ENCODE measurements at regions not wholly inside any gene's neighbourhood (a gene's known extent, or its start where the extent isn't known, plus 50 kb on each side); places are given as distances from the start of the nearest gene placed in this dataset.
"Not testable (repeated sequence)": the region's sequence is repeated elsewhere in the genome, so short reads cannot be mapped to it uniquely, and the experiment has no call there.

DNA sequence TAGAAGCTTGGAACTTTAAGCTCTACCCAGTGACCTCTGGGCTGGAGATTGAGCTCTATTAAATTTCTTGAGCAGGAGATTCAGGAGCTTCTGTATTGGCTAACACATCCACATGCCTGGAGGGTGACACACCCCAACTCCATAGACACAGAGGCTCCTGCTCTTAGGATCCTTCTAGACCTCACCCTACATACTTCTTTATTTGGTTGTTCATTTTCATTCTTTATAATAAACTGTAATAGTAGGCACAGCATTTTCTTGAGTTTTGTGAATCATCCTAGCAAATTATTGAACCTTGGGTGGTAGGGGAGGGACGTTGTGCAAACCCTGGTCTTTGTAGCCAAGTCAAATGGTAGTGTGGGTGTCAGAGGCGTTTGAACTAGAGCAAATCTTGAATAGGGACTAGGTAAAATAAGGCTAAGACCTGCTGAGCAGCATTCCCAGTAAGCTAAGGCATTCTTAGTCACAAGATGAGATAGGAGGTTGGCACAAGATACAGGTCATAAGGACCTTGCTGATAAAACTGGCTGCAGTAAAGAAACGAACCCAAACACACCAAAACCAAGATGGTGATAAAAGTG is 323.8 kb upstream of the GALNT5 start:
- no peak for DNase-seq (ENCODE audit: low spot score)

GRCh38 chr2:156935616-156936015 is 321.9 kb upstream of the GALNT5 start:
- DNase-seq (ENCODE audit: low spot score), result no peak

DNA sequence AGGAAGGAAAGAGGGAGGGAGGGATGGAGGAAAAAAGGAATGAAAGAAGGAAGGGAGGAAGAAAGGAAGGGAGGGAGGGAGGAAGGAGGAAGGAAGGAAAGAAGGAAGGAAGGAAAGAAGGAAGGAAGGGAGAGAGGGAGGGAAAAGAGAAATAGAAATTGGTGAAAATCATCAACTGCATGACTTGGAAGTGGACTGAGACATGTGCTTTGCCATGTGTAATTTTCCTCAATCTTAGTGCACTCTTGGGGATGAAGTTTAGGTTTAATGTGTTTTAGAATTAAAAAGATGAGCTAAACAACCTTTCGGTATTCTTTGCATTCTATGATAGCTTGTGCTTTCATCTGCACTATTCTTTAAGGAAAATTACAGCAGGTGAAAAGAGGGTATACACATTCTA is 320.1 kb upstream of the GALNT5 start:
- no peak for DNase-seq (ENCODE audit: low spot score)

- no peak for DNase-seq (ENCODE audit: low spot score)
Measured at GRCh38 chr2:156944871-156945270, 312.6 kb upstream of the GALNT5 start.

DNA sequence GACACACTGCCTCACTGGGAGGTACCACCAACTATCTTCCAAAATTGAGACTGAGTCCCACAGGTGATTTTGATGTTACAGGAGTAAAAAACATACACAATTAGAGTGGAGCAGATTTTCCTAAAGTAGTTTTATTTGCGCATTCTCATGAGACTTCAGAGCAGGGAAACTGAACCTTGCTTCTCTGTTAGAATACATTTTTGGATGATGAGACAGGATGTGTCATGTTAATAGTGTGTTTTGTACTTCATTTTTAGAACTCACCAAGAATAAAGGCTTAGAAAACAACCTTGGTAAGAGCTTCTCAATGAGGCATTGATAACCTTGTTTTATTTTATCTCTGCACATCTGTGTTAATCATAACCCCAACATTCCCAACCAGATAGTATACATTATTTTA is 310.2 kb upstream of the GALNT5 start:
- DNase-seq (ENCODE audit: low spot score), result no peak

DNA sequence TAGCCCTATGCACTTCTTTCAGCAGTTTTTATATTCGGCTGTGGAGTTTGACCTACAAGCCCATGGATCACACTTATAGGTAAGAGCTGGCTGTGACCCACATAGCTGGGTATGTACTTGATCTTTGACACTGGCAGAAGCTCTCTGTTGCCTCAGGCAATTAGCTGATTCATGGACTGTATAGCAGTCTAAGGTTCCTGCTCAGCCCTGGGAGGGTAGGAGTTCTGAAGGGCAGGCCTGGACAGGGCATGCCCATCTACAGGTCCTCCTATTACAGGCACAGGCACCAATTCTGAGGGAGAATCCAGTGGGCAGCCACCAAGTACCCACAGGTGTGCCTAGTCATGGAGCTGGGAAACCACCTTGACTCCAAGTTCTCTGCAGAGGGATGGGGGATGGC is 301.8 kb upstream of the GALNT5 start:
- no peak for DNase-seq (ENCODE audit: low spot score)

DNA sequence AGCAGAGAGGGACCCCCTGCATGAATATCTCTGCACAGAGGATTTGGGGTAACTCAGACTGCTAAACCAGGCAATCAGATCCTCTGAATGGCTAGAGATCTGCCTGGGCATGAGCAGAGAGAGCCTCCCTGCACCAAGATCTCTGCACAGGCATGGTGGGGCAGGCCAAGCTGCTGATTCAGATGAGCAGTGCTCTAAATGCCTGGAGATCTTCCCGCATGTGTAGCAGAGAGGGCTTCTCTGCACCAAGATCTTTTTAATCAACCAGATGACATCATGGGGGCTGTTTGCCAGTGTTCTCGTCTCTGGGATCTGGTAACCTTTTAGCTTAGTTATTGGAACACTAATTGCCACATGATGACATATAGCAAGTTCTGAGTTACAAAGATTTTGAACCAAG is 301.3 kb upstream of the GALNT5 start:
- no peak for DNase-seq (ENCODE audit: low spot score)

DNA sequence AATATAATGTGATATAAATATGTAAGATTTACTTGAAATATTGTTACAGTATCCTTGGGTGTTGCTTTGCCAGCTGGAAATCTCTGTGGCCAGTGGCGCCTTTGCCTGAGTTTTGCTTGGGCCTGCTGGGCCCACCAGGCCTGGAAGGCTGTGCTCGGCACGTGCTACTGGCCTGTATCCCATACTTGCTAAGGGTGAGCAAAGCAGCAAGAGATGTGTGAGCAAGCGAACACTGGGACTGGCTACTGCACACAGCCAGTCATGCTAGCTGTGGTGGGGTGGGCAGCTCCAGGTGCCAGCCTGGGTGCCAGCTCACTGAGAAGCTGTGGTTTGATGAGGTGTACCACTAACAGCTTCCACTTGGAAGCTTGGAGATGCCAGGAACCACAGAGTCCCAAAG is 299.1 kb upstream of the GALNT5 start:
- no peak for DNase-seq (ENCODE audit: low spot score)

DNA sequence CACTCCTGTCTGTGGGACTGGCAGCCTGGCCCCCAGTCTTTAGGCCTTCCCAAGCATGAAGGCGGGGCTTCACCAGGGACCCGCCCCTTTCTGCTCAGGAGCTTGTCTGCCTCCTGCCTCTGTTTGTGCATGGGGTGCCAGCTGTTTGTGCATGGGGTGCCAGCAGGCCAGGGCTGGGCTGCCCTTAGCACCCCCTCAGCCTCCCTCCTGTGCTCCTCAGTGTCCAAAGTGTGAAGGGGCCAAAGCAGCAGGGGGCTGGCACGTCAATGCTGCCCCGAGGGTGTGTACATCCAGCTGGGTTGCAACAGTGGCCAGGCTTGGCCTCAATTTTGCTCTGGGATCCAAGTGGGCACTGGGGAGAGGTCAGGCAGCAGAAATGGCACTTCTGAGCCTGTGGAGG is 298.0 kb upstream of the GALNT5 start:
- DNase-seq (ENCODE audit: low spot score), result no peak

GRCh38 chr2:156982615-156983014 is 274.9 kb upstream of the GALNT5 start:
- no peak for DNase-seq (ENCODE audit: low spot score)

DNA sequence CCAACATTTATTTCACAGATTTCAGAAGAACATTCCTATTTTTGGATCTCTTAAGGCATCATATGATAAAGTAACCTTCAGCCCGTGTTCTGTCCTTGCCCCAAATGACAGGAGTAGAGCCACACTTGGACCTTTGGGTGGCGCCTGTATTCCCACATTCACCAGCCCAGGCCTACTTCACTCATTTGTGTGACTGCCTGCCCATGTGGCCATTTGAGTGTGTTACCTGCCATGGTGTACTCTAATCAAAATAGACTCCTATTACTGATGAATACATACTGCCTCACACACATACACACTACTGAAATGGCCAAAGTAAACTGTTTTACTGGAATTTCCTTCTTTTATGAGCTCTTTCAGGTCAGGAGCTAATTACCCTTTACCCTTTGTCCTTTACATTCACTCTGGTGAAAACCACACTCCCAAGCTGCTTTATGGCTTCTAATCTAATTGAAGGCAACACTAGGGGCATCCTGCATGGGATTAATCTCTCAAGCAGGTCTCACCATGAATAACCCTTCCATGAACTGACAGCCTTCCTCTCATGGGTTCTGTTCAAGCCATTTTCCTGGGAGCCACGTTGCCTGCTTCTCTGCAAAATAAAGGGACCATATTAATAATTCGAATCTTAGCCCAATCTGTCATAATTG is 271.0 kb upstream of the GALNT5 start:
- no peak for DNase-seq (ENCODE audit: low spot score)

DNA sequence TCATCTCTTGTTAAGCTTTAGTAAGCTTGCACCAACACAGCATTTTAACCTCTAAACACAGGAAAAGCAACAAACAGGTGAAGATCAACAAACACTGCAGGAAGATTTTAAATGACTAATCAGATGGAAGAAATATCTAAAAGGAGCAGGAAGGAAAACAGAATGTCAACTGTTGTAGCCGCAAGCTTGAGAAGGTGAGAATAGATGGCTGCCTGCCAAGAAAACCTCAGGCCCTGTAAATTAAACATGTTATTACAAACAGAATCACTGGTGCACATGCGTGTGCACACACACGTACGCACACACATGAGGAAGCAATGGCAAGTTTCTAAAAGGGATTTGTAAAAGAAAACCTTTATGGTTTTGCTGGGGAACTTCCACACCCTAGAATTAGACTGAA is 257.8 kb upstream of the GALNT5 start:
- no peak for DNase-seq (ENCODE audit: low spot score)

- no peak for DNase-seq (ENCODE audit: low spot score)
Measured at GRCh38 chr2:157004789-157005188, 252.7 kb upstream of the GALNT5 start.

- no peak for DNase-seq (ENCODE audit: low spot score)
Measured at GRCh38 chr2:157015015-157015575, 242.4 kb upstream of the GALNT5 start.

GRCh38 chr2:157023264-157023663 is 234.2 kb upstream of the GALNT5 start:
- DNase-seq (ENCODE audit: low spot score), result not testable (repeated sequence)

DNA sequence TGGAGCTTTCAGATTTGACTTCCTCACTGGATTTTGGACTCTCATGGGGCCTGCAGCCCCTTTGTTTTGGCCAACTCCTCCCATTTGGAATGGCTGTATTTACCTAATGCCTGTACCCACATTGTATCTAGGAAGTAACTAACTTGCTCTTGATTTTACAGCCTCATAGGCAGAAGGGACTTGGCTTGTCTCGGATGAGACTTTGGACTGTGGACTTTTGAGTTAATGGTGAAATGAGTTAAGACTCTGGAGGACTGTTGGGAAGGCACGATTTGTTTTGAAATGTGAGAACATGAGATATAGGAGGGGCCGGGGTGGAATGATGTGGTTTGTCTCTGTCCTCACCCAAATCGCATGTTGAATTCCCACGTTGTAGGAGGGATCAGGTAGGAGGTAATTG is 233.4 kb upstream of the GALNT5 start:
- no peak for DNase-seq (ENCODE audit: low spot score)

DNA sequence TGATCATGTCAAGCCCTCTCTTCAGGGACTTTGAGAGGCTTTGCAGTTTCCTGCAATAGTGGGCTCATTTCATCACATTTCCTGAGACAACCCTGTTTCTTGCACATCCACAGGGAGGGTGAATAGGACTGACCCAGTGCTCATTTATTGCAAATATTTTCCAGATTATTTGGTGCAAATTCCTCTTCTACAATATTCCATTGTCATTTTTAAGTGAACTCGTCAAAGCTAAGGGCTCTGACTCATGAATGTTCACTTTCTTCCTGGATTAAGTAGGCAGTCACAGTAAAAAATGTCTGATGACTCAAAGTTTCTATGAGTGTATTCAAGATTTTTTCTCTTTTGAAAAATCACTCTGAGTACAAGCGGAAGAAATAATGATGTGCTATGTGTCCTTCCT is 225.5 kb upstream of the GALNT5 start:
- peak; percentile 15 for DNase-seq (ENCODE audit: low spot score)

GRCh38 chr2:157036726-157037125 is 220.8 kb upstream of the GALNT5 start:
- DNase-seq (ENCODE audit: low spot score), result no peak

GRCh38 chr2:157043786-157044185 is 213.7 kb upstream of the GALNT5 start:
- no peak for DNase-seq (ENCODE audit: low spot score)

DNA sequence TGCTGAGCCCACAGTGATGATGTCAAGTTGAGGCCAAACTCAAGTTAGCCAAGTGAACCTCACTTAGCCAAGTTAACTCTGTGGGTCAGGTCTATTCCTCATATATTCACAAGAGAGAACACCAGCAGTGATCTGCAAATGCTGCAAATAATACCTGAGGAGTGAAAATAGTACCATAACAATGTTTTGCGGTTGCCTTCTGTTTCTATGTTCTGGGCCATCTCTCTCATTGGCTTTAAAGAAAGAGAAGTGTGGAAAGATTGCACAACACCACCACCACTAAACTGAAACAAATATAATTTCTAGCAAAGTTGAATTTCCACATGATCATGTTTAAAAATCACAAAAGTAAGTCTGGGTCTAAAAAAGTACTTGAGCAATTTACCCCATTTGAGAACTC is 211.1 kb upstream of the GALNT5 start:
- DNase-seq (ENCODE audit: low spot score), result no peak

- DNase-seq (ENCODE audit: low spot score), result peak; percentile 8
Measured at GRCh38 chr2:157052685-157053224, 204.8 kb upstream of the GALNT5 start.

- DNase-seq (ENCODE audit: low spot score), result no peak
Measured at GRCh38 chr2:157053876-157054275, 203.6 kb upstream of the GALNT5 start.

GRCh38 chr2:157055660-157056199 is 201.8 kb upstream of the GALNT5 start:
- no peak for DNase-seq (ENCODE audit: low spot score)
